Fibroblast of lung (primary cell): ENCODE measurements at regions not wholly inside any gene's neighbourhood (a gene's known extent, or its start where the extent isn't known, plus 50 kb on each side); places are given as distances from the start of the nearest gene placed in this dataset.

Experiments used
- DNase-seq, 2 donors: peaks; one replicate each; pipeline versions ENCODE4 v3.0.0 to v3.0.0-alpha.2; 2010; ENCODE audit warnings: low read depth in 2 of 2
- H2AFZ ChIP-seq: 2 replicates; pipeline ENCODE4 v1.5.1; 2012; ENCODE audit warnings: low read length, control low read depth, inconsistent platforms
- H3K27ac ChIP-seq: 2 replicates; pipeline ENCODE4 v1.5.1; 2011; ENCODE audit warnings: low read length, control low read depth; ENCODE audit not compliant: insufficient read depth
- H3K27me3 ChIP-seq: 2 replicates; pipeline ENCODE4 v1.5.1; 2011; ENCODE audit warnings: mild to moderate bottlenecking, low read length; ENCODE audit not compliant: control insufficient read depth, insufficient read depth
- H3K36me3 ChIP-seq: 2 replicates; pipeline ENCODE4 v1.5.1; 2011; ENCODE audit warnings: low read length; ENCODE audit not compliant: control insufficient read depth, insufficient read depth
- H3K4me1 ChIP-seq: 2 replicates; pipeline ENCODE4 v1.5.1; 2011; ENCODE audit warnings: low read length; ENCODE audit not compliant: control insufficient read depth, insufficient read depth; ENCODE audit errors: extremely low read depth
- H3K4me2 ChIP-seq: 2 replicates; pipeline ENCODE4 v1.5.1; 2011; ENCODE audit warnings: low read length, control low read depth; ENCODE audit not compliant: insufficient read depth; ENCODE audit errors: extremely low read depth
- H3K4me3 ChIP-seq, 4 experiments: fragments of 200-600 bp in 1 of 4; sonication (generic) in 1 of 4; replicated peaks in 1 of 4; 2 replicates each; pipeline ENCODE4 v1.5.1; 2011 to 2016; ENCODE audit warnings: low read length in 4 of 4, low read depth in 3 of 4, mild to moderate bottlenecking in 3 of 4, control low read depth in 2 of 4, inconsistent platforms in 1 of 4, mixed read lengths in 1 of 4; ENCODE audit not compliant: insufficient read depth in 1 of 4; ENCODE audit errors: control extremely low read depth in 1 of 4
- H3K79me2 ChIP-seq: 2 replicates; pipeline ENCODE4 v1.5.1; 2012; ENCODE audit warnings: mild to moderate bottlenecking, low read length, inconsistent platforms; ENCODE audit not compliant: control insufficient read depth, insufficient read depth
- H3K9ac ChIP-seq: 2 replicates; pipeline ENCODE4 v1.5.1; 2011; ENCODE audit warnings: mild to moderate bottlenecking, low read length, control low read depth; ENCODE audit not compliant: insufficient read depth
- H3K9me3 ChIP-seq: 2 replicates; pipeline ENCODE4 v1.5.1; 2012; ENCODE audit warnings: low read depth, low read length; ENCODE audit not compliant: control insufficient read depth, insufficient read depth
- H4K20me1 ChIP-seq: 2 replicates; pipeline ENCODE4 v1.5.1; 2011; ENCODE audit warnings: low read length; ENCODE audit not compliant: control insufficient read depth, insufficient read depth; ENCODE audit errors: extremely low read depth
- EZH2 ChIP-seq: IDR thresholded peaks from 2 replicates; pipeline ENCODE4 v1.5.1; 2012; ENCODE audit warnings: low read length, control low read depth, mild to moderate bottlenecking; ENCODE audit errors: missing control alignments
- TF ChIP-seq, protein P1 (sequence below), 2 donors: IDR thresholded peaks in 1 of 2; conservative IDR thresholded peaks in 1 of 2; 1 replicate in 1 of 2; 2 replicates in 1 of 2; pipeline ENCODE4 v1.5.1; 2011 to 2012; ENCODE audit warnings: low read length in 2 of 2, control low read depth in 1 of 2, inconsistent platforms in 1 of 2, low read depth in 1 of 2, mild to moderate bottlenecking in 1 of 2

DNA sequence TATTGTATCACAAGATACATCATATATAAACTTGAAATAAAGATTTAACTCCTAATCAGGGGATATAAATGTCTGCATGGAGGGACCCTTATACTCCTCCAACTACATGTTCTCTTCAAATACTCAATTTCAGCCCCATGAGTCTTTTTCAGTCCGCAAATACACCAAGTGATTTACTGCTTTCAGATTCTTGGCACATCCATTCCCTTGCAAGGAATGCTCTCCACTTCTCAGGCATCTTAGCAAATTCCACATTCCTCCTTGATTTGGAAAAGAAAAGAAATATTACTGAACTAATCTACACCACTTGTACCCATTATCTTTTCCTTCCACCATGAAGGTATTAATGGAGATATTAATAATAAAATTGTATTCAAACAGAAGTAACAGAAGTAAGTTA lies 999.4 kb upstream of the GJE1 start:
- no peaks in the 10 kb centered on the region for H3K9me3 ChIP-seq
- no peak overlapping the region for H3K27ac ChIP-seq
- no peak overlapping the region for H3K9ac ChIP-seq
- H3K27me3 ChIP-seq: no peaks in the 10 kb centered on the region
- no peak overlapping the region for H3K4me3 ChIP-seq
- no peaks in the 10 kb centered on the region for H3K79me2 ChIP-seq
- H3K36me3 ChIP-seq: no peaks in the 10 kb centered on the region
- no peak overlapping the region for H2AFZ ChIP-seq
- H3K4me1 ChIP-seq: no peaks in the 10 kb centered on the region
- no peak overlapping the region for H3K4me2 ChIP-seq
- TF ChIP-seq EZH2: no peak
- TF ChIP-seq, protein P1, sequence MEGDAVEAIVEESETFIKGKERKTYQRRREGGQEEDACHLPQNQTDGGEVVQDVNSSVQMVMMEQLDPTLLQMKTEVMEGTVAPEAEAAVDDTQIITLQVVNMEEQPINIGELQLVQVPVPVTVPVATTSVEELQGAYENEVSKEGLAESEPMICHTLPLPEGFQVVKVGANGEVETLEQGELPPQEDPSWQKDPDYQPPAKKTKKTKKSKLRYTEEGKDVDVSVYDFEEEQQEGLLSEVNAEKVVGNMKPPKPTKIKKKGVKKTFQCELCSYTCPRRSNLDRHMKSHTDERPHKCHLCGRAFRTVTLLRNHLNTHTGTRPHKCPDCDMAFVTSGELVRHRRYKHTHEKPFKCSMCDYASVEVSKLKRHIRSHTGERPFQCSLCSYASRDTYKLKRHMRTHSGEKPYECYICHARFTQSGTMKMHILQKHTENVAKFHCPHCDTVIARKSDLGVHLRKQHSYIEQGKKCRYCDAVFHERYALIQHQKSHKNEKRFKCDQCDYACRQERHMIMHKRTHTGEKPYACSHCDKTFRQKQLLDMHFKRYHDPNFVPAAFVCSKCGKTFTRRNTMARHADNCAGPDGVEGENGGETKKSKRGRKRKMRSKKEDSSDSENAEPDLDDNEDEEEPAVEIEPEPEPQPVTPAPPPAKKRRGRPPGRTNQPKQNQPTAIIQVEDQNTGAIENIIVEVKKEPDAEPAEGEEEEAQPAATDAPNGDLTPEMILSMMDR (conservative IDR thresholded peaks at IDR 0.05 in 1 of 2, IDR thresholded peaks at IDR 0.05 in 1 of 2; ENCODE audit: low read depth in 1 of 2, low read length in 2 of 2): no peak
- H4K20me1 ChIP-seq: no peaks in the 10 kb centered on the region
- DNase-seq: peak in 1 of 2 donors; percentile 58

DNA sequence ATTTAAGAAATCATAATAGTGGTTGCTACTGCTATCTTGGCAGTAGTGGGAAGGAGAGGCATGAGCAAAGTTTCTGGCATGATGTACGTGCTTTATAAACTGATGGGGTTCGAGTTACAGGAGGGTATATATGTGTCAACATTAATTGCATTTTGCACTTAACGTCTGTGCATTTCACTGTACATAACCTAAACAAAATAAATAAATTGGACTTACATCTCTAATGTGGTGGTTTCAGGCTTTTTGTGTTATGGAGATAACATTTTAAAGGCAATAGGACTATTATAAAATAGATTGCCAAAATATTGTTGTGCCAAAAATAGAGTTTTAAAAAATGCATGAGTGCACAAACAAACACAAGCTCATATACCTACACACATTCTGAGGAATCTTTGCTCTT lies 1001.1 kb upstream of the GJE1 start:
- no peak for DNase-seq
- H4K20me1 ChIP-seq: no peaks in the 10 kb centered on the region
- H2AFZ ChIP-seq: no peak overlapping the region
- no peaks in the 10 kb centered on the region for H3K36me3 ChIP-seq
- no peak overlapping the region for H3K4me3 ChIP-seq
- no peaks in the 10 kb centered on the region for H3K9me3 ChIP-seq
- no peak overlapping the region for H3K9ac ChIP-seq
- no peak overlapping the region for H3K27ac ChIP-seq
- no peak overlapping the region for H3K4me2 ChIP-seq
- no peaks in the 10 kb centered on the region for H3K4me1 ChIP-seq
- TF ChIP-seq EZH2: no peak
- TF ChIP-seq, protein P1 (conservative IDR thresholded peaks at IDR 0.05 in 1 of 2, IDR thresholded peaks at IDR 0.05 in 1 of 2; ENCODE audit: low read depth in 1 of 2, low read length in 2 of 2): no peak
- H3K79me2 ChIP-seq: no peaks in the 10 kb centered on the region
- no peaks in the 10 kb centered on the region for H3K27me3 ChIP-seq

DNA sequence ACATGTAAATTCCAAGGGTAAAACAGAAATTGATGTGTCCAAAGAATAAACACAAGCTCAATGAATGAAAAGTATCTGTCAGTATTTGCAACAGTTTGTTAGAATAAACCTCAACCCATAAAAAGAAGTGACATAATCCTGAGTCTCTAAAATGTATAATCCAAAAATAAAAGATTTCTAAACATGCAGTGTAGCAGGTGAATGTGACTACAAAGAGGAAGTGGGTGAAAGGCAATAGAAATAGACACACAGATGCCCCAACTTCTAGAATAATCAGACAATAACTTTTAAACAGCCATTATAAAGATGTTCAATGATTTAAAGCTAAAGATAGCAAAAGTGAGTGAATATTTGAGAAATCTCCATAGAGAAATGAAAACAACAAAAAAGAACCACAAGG lies 1009.2 kb upstream of the GJE1 start:
- H3K4me3 ChIP-seq: no peak overlapping the region
- H3K9me3 ChIP-seq: no peaks in the 10 kb centered on the region
- H3K27me3 ChIP-seq: no peaks in the 10 kb centered on the region
- no peak overlapping the region for H3K4me2 ChIP-seq
- no peaks in the 10 kb centered on the region for H3K79me2 ChIP-seq
- H3K9ac ChIP-seq: no peak overlapping the region
- no peak overlapping the region for H3K27ac ChIP-seq
- H3K36me3 ChIP-seq: no peaks in the 10 kb centered on the region
- H4K20me1 ChIP-seq: no peaks in the 10 kb centered on the region
- no peak for TF ChIP-seq EZH2
- TF ChIP-seq, protein P1 (conservative IDR thresholded peaks at IDR 0.05 in 1 of 2, IDR thresholded peaks at IDR 0.05 in 1 of 2; ENCODE audit: low read depth in 1 of 2, low read length in 2 of 2): no peak
- H3K4me1 ChIP-seq: no peaks in the 10 kb centered on the region
- DNase-seq: no peak
- no peak overlapping the region for H2AFZ ChIP-seq
